Panc1 (cell line): ENCODE measurements at regions not wholly inside any gene's neighbourhood (a gene's known extent, or its start where the extent isn't known, plus 50 kb on each side); places are given as distances from the start of the nearest gene placed in this dataset.

Experiments
- CTCF ChIP-seq: fragments of 450-650 bp; IDR thresholded peaks from 2 replicates; pipeline ENCODE4 v1.5.1; 2017; ENCODE audit warnings: mild to moderate bottlenecking
- POLR2AphosphoS5 ChIP-seq: IDR thresholded peaks from 2 replicates; pipeline ENCODE4 v1.6.1; 2012; ENCODE audit warnings: mild to moderate bottlenecking, low read depth, low read length, moderate library complexity
- SIN3A ChIP-seq: IDR thresholded peaks from 2 replicates; pipeline ENCODE4 v1.6.1; 2012; ENCODE audit warnings: low read depth, mild to moderate bottlenecking, low read length, moderate library complexity, borderline replicate concordance; ENCODE audit not compliant: insufficient read depth
- TCF7L2 ChIP-seq: IDR thresholded peaks from 2 replicates; pipeline ENCODE4 v1.6.1; 2011; ENCODE audit warnings: mild to moderate bottlenecking, low read depth, low read length, inconsistent platforms

DNA sequence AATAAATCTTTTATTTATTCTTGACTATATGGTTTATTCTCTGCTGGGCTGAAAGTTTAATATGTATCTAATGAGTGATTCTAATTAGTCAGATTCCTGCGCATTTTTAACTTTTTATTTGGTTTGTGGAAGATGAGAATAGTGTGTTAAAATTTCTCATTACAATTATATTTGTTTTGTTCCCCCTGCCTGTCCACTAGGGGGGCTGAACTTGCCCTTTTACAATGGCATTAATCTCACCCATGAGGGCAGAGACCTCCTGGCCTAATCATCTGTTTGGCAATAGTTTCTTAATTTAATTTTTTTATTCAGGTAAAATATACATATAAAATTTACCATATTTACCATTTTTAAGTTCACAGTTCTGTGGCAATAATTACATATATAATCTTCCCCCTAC, 278.5 kb upstream of the NPY start:
- no peak; the same call in 1 of the 2 replicates for TF ChIP-seq CTCF
- TF ChIP-seq SIN3A: no peak
- TF ChIP-seq TCF7L2: no peak
- no peak for TF ChIP-seq POLR2AphosphoS5
